ENCODE measurements at regions not wholly inside any gene's neighbourhood (a gene's known extent, or its start where the extent isn't known, plus 50 kb on each side); places are given as distances from the start of the nearest gene placed in this dataset.

DNA sequence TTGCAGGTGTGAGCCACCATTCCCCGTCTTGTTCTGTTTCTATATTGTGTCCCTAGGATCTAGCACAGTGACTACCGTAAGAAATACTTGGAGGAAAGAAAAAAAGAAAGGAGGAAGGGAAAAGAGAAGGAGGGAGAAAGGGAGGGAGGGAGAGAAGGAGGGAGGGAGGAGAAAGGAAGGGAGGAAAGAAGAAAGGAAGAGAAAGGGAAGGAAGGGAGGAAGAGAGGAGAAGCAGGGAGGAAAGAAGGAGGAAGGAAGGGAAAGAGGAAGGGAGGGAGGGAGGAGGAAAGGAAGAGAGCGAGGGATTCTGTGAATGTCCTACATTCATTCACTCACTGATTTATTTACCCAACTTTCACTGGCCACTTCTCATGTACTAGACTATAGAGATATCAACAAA is 178.4 kb downstream of the MAFB start:
- Histone ChIP-seq H2AFZ (ENCODE audit: low read length) (no peak overlapping the region), H3K9me3 (ENCODE audit: low read length) (no peaks in the 10 kb centered on the region), H3K9me2 (ENCODE audit: low read depth, low read length) (no peaks in the 10 kb centered on the region), H3K27me3 (ENCODE audit: insufficient read depth, low read length) (no peaks in the 10 kb centered on the region), H3K79me2 (ENCODE audit: insufficient read depth, low read length) (no peaks in the 10 kb centered on the region), H3K4me3 (ENCODE audit: low read depth, low read length, poor library complexity, severe bottlenecking) (no peak overlapping the region), H3K36me3 (ENCODE audit: insufficient read depth, low read length) (no peaks in the 10 kb centered on the region), H3K27ac (ENCODE audit: low read depth, low read length, poor library complexity, severe bottlenecking) (no peak overlapping the region), H4K20me1 (ENCODE audit: insufficient read depth, low read length) (no peaks in the 10 kb centered on the region), H3K9ac (ENCODE audit: low read length) (no peak overlapping the region), H3F3A (ENCODE audit: insufficient read depth, low read length) (no peaks in the 10 kb centered on the region), H3K4me1 (ENCODE audit: insufficient read depth, low read length, severe bottlenecking) (no peaks in the 10 kb centered on the region), H3K4me2 (ENCODE audit: low read length) (no peak overlapping the region)
- no peak for TF ChIP-seq EZH2 (IDR thresholded peaks at IDR 0.05; ENCODE audit: borderline replicate concordance, low read length)

DNA sequence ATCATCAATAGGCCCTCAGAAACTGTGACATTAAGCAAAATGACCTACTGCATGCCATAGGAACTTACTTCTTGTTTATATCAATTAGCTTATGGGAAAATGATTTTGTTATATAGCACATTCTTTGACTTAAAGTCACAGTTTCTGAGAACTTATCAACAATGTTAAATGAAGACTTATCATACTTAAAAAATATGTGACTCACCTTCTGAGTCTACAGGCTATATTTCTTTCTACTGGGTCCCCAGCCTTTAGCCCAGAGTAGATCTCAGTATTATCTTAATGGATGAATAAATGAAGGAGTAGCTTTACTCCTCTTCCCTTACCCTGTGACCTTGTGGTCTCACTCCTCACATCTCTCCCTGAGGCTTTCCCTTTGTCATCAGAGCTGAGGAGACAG is 180.2 kb downstream of the MAFB start:
- H3K4me1 ChIP-seq (ENCODE audit: insufficient read depth, low read length, severe bottlenecking): no peaks in the 10 kb centered on the region
- no peaks in the 10 kb centered on the region for H3K9me2 ChIP-seq (ENCODE audit: low read depth, low read length)
- no peak overlapping the region for H3K27ac ChIP-seq (ENCODE audit: low read depth, low read length, poor library complexity, severe bottlenecking)
- H4K20me1 ChIP-seq (ENCODE audit: insufficient read depth, low read length): no peaks in the 10 kb centered on the region
- no peaks in the 10 kb centered on the region for H3K79me2 ChIP-seq (ENCODE audit: insufficient read depth, low read length)
- no peak for TF ChIP-seq EZH2 (IDR thresholded peaks at IDR 0.05; ENCODE audit: borderline replicate concordance, low read length)
- TF ChIP-seq, protein P1, sequence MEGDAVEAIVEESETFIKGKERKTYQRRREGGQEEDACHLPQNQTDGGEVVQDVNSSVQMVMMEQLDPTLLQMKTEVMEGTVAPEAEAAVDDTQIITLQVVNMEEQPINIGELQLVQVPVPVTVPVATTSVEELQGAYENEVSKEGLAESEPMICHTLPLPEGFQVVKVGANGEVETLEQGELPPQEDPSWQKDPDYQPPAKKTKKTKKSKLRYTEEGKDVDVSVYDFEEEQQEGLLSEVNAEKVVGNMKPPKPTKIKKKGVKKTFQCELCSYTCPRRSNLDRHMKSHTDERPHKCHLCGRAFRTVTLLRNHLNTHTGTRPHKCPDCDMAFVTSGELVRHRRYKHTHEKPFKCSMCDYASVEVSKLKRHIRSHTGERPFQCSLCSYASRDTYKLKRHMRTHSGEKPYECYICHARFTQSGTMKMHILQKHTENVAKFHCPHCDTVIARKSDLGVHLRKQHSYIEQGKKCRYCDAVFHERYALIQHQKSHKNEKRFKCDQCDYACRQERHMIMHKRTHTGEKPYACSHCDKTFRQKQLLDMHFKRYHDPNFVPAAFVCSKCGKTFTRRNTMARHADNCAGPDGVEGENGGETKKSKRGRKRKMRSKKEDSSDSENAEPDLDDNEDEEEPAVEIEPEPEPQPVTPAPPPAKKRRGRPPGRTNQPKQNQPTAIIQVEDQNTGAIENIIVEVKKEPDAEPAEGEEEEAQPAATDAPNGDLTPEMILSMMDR (IDR thresholded peaks at IDR 0.05; ENCODE audit: low read length): no peak
- H2AFZ ChIP-seq (ENCODE audit: low read length): no peak overlapping the region
- no peaks in the 10 kb centered on the region for H3F3A ChIP-seq (ENCODE audit: insufficient read depth, low read length)
- no peaks in the 10 kb centered on the region for H3K27me3 ChIP-seq (ENCODE audit: insufficient read depth, low read length)
- no peak overlapping the region for H3K4me2 ChIP-seq (ENCODE audit: low read length)
- H3K9ac ChIP-seq (ENCODE audit: low read length): no peak overlapping the region
- no peak overlapping the region for H3K4me3 ChIP-seq (ENCODE audit: low read depth, low read length, poor library complexity, severe bottlenecking)
- no peaks in the 10 kb centered on the region for H3K36me3 ChIP-seq (ENCODE audit: insufficient read depth, low read length)
- no peaks in the 10 kb centered on the region for H3K9me3 ChIP-seq (ENCODE audit: low read length)

DNA sequence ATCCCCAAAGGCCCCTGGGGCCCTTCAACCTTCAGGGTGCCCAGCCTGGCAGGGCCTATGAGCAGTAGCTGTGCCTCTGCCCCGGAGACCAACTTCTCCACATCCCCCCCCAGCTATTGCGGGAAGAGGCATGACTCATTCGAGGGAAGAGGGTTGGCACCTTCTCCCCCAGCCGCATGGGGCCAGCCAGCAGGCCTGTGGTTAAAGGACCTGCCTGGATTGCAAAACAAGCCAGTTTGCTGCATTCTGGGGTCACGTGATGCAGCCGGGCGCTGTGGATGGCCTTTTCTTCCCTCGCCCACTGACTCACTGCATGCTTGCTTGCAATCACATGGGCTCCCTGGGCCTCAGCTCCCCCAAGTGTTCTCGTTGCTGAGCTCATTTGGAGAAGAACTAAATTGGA is 182.5 kb downstream of the MAFB start:
- H3F3A ChIP-seq (ENCODE audit: insufficient read depth, low read length): no peaks in the 10 kb centered on the region

DNA sequence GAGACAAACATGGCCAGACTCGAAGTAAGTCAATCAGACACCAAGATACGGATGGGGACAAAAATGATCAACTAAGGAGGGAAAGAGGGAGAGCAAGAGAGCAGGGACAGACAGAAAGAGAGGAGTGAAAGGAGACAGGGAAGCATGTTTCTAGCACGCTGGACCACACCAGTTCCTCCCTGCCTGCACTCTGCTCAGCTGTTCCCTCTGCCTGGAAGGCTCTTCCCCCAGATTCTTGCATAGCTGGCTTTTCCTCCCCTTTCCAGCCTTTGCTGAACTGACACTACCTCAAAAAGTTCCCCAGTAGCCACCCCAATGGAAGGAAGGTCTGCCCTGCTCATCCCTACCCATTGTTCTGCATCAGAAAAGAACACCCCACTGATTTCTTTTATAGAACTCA is 185.9 kb downstream of the MAFB start:
- no peaks in the 10 kb centered on the region for H4K20me1 ChIP-seq (ENCODE audit: insufficient read depth, low read length)
- TF ChIP-seq EZH2 (IDR thresholded peaks at IDR 0.05; ENCODE audit: borderline replicate concordance, low read length): no peak
- TF ChIP-seq, protein P1 (IDR thresholded peaks at IDR 0.05; ENCODE audit: low read length): no peak
- no peak overlapping the region for H3K4me3 ChIP-seq (ENCODE audit: low read depth, low read length, poor library complexity, severe bottlenecking)
- H2AFZ ChIP-seq (ENCODE audit: low read length): no peak overlapping the region
- no peaks in the 10 kb centered on the region for H3K27me3 ChIP-seq (ENCODE audit: insufficient read depth, low read length)
- no peaks in the 10 kb centered on the region for H3K4me1 ChIP-seq (ENCODE audit: insufficient read depth, low read length, severe bottlenecking)
- no peak overlapping the region for H3K27ac ChIP-seq (ENCODE audit: low read depth, low read length, poor library complexity, severe bottlenecking)
- no peaks in the 10 kb centered on the region for H3K9me2 ChIP-seq (ENCODE audit: low read depth, low read length)
- H3K79me2 ChIP-seq (ENCODE audit: insufficient read depth, low read length): no peaks in the 10 kb centered on the region
- no peak overlapping the region for H3K4me2 ChIP-seq (ENCODE audit: low read length)
- no peaks in the 10 kb centered on the region for H3K36me3 ChIP-seq (ENCODE audit: insufficient read depth, low read length)
- no peak overlapping the region for H3K9ac ChIP-seq (ENCODE audit: low read length)
- no peaks in the 10 kb centered on the region for H3K9me3 ChIP-seq (ENCODE audit: low read length)
- H3F3A ChIP-seq (ENCODE audit: insufficient read depth, low read length): no peaks in the 10 kb centered on the region

More for the DNA sequence above, 182.5 kb downstream of the MAFB start:
- Histone ChIP-seq H3K27me3 (ENCODE audit: insufficient read depth, low read length) (no peaks in the 10 kb centered on the region), H3K36me3 (ENCODE audit: insufficient read depth, low read length) (no peaks in the 10 kb centered on the region), H3K9me2 (ENCODE audit: low read depth, low read length) (no peaks in the 10 kb centered on the region), H3K9ac (ENCODE audit: low read length) (no peak overlapping the region), H3K4me2 (ENCODE audit: low read length) (no peak overlapping the region), H3K4me3 (ENCODE audit: low read depth, low read length, poor library complexity, severe bottlenecking) (no peak overlapping the region), H2AFZ (ENCODE audit: low read length) (no peak overlapping the region), H3K27ac (ENCODE audit: low read depth, low read length, poor library complexity, severe bottlenecking) (no peak overlapping the region), H3K9me3 (ENCODE audit: low read length) (no peaks in the 10 kb centered on the region), H4K20me1 (ENCODE audit: insufficient read depth, low read length) (no peaks in the 10 kb centered on the region), H3K4me1 (ENCODE audit: insufficient read depth, low read length, severe bottlenecking) (no peaks in the 10 kb centered on the region), H3K79me2 (ENCODE audit: insufficient read depth, low read length) (no peaks in the 10 kb centered on the region)
- TF ChIP-seq EZH2 (IDR thresholded peaks at IDR 0.05; ENCODE audit: borderline replicate concordance, low read length): no peak
- TF ChIP-seq, protein P1 (IDR thresholded peaks at IDR 0.05; ENCODE audit: low read length): no peak
